GM18861 (cell line): ENCODE measurements at regions not wholly inside any gene's neighbourhood (a gene's known extent, or its start where the extent isn't known, plus 50 kb on each side); places are given as distances from the start of the nearest gene placed in this dataset.
"Not testable (repeated sequence)": the region's sequence is repeated elsewhere in the genome, so short reads cannot be mapped to it uniquely, and the experiment has no call there.

Experiments
- ATAC-seq: cut with Tn5 transposase; IDR thresholded peaks from one replicate; pipeline ENCODE4 v1.9.1; 2021; ENCODE audit not compliant: unreplicated experiment

DNA sequence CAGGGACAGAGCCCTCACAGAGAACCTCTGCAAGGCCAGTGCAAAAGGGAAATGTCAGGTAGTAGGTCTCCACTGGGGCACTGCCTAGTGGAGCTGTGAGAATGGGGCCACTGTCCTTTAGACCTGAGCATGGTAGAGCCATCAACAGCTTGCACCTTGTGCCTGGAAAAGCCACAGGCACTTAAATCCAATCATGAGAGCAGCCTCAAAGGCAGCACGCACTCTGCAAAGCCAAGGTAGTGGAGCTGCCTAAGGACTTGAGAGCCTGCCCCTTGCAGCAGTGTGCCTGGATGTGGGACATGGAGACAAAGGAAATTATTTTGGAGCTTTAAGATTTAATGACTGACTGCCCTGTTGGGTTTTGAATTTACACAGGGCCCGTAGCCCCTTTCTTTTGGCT lies 918.5 kb upstream of the POT1 start:
- ATAC-seq: no peak

DNA sequence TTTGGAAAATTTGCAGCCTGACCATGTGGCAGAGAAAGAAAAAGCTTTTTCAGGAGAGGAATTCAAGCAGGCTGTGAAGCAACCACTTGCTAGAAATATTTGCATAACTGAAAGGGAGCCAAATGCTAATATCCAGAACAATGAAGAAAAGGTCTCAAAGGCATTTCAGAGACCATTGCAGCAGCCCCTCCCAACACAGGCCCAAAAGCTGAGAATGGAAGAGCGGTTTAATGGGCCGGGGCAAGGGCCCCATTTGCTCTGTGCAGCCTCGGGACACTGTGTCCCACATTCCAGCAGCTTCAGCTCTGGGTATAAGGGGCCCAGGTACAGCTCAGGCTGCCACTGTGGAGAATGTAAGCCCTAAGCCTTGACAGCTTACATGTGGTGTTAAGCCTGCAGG lies 918.1 kb upstream of the POT1 start:
- ATAC-seq: no peak

DNA sequence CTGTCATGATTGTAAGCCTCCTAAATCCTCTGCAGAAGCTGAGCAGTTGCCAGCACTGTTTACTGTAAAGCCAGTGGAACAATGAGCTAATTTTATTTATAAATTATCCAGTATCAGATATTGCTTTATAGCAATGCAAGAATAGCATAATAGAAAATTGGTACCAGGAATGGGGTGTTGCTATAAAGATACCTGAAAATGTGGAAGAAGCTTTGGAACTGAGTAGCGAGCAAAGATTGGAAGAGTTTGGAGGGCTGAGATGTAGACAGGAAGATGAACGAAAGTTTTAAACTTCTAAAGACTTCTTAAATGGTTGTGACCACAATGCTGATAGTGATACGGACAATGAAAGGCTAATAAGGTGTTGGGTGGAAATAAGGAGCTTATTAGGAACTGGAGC lies 917.4 kb upstream of the POT1 start:
- no peak for ATAC-seq

DNA sequence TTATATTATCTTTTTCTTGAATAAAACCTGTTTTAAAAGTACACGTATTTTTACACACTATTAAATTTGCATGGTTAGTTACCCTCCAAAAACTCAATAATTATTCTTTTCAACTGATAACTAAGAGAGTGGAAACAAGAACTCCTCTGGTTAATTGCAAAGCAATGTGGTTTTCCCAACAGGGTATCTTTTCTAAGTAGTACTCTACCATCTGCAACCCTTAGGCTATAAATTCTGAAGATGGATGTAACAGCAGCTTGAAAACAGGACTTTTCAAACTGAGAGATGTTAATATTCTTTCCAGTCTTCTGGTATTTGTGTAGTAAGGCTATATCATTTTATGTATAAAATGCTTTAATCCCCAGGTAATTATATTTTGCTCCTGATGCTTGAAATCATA lies 916.1 kb upstream of the POT1 start:
- ATAC-seq: no peak

DNA sequence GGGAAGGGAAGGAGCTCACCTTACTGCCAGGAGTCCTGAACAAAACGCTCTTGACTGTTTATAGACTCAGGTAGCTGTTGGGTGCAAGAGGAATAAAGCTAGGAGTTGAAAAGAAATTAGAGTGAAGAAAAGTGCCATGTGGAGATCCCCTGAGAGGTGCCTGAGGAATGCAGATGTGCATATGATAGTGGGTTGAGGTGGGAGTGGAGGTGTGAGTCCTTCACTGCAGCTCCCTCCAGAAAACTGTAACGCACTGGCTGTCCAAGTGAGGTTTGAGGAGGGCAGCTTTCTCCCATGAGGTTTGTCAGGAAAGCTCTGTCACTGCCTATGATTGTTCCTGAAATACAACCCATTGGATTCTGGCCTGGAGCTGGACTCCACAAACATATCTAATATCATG lies 904.8 kb upstream of the POT1 start:
- ATAC-seq: no peak

DNA sequence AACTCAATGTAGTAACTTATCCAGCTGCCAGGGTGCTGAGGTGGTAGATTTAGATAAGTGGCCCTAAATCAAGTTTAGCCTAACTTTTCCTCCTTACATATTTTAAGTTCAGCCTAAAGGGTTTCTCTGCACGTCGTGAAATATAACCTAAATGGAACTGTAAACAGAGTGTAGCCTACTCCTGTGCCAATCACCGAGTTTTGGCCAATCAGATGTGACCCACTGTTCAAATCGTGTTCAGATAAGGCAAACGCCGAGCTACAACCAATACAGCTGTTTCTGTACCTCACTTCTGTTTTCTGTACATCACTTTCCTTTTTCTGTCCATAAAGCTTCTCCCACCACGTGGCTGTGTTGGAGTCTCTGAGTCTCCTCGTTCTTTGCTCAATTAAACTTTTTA lies 904.2 kb upstream of the POT1 start:
- ATAC-seq: no peak

DNA sequence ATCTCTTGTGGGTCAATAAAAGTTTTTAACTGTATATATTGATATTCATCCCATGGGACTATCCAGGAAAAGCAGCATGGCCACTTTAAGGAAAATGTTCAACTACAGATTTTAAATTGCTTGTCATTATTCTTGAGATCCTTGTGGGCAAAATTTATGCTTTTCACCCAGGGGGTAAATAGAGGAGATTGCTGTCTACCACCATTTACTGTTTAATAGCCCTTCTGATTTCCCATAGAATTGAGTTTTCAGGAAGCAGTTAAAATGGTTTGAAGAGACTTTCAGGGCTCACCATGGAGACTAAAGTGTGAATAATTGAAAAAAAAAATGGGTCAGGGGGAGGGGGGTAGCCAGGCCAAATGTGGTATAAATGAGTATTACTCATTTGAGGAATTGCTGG lies 901.1 kb upstream of the POT1 start:
- ATAC-seq: no peak

DNA sequence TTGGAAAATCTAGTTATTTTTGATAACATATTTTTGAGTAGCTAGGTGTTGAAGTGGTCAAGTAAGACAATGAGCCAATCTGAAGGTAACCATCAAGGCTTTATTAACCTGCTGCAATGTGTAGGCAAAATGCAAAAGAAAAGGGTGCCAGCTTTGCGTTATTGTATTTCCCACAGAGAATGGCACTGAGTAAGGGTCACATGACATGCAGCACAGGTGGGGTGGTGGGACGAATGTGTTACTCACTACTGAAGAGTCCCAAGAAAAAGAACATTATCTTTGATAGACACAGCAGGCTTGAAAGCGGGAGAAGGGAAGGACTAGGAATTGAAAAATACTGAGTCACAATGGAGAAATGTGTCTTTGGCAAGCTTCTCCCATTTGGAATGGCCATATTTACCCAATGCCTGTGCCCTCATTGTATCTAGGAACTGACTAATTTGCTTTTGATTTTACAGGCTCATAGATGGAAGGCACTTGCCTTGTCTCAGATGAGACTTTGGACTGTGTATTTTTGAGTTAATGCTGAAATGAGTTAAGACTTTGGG lies 898.6 kb upstream of the POT1 start:
- no peak for ATAC-seq

DNA sequence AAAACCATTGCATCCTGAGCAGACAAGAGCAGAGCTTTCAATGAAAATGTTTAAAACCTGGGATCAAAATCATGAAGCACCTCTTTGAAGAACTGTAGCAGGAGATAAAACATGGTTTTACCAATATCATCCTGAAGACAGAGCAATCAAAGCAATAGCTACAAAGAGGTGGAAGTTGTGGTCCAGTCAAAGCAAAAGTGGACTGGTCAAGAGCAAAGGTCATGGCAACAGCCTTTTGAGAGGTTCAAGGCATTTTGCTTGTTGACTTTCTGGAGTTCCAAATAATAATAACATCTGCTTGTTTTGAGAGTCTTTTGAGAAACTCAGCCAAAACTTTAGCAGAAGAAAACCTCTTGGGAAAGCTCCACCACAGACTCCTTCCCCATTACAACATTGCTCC lies 893.9 kb upstream of the POT1 start:
- ATAC-seq: no peak

DNA sequence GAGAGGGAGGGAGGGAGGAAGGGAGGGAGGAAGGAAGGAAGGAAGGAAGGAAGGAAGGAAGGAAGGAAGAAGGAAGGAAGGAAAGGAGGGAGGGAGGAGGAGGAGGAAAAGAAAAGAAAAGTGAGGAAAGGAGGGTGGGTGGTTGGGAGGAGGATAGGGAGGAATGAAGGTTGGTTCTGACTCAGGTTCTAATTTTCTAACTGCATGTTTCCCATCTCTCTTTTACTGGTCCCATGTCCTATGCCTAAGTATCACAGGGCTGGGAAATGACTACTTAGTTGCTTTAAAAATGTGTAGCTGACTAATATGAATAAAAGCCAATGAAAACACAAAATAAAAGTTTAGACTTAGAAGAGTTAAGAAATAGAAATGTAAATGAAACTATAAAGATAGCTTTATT lies 890.9 kb upstream of the POT1 start:
- ATAC-seq: no peak

DNA sequence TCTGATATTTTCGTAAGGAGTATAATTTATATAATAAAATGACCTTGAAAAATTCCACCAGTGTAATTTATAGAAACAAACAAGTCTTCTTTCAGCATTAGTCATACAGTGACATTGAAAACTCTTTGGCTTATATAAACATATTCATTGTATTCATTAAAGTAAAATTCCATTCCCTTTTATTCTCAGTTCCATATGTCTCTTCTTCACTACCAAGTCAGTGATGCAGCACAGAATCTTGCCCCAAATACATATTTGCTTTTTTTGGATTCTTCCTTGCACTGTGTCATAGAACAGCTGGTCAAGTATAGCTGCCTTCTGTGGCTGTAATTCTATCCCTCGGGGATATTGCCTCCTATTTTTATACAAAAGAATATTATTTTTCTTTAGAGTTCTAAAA lies 884.5 kb upstream of the POT1 start:
- no peak for ATAC-seq

DNA sequence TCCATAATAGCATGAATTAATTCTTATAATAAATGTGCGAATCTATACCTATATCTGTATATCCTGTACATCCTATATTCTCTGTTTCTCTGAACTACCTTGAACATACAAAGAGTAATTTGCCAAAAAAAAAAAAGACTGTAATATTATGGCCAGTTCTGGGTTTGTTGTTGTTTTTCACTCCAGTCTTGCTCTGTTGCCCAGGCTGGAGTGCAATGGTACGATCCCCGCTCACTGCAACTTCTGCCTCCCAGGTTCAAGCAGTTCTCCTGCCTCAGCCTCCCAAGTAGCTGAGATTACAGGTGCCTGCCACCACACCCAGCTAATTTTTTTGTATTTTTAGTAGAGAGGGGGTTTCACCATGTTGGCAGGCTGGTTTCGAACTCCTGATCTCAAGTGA lies 876.9 kb upstream of the POT1 start:
- not testable (repeated sequence) for ATAC-seq

DNA sequence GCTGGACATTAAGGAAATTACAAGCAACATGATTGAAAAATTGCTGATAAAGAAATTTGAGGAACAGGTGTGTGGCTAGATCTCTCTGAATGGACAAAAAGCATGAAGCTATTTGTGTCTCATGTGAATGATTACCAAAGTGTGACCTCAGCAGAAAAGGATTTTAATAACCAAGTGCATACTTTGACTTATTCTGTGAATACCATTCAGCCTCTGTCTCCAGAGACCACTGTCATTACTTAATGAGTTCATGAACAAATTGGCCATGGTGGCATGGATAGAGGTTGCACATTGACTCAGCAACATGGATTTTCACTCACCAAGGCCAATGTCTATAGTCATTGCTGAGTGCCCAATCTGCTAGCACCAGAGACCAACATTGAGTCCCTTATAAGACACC lies 874.6 kb upstream of the POT1 start:
- no peak for ATAC-seq

DNA sequence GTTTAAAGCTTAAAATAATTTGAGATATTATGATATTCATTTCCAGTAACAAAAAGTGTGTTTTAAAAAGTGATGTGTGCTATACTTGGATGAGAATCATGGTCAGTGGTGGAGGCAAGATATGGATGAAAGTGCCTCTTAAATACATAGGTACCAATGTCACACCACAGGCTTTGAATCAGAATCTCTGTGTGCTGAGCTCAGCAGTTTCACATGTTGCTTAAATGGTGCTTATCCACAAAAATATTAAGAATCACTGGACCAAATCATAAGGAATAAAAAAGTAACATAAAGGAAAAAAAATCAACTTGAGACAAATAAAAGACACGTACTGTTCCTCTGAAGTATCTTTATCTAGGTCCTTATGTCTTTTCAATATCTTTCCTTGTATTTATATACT lies 850.5 kb upstream of the POT1 start:
- no peak for ATAC-seq

DNA sequence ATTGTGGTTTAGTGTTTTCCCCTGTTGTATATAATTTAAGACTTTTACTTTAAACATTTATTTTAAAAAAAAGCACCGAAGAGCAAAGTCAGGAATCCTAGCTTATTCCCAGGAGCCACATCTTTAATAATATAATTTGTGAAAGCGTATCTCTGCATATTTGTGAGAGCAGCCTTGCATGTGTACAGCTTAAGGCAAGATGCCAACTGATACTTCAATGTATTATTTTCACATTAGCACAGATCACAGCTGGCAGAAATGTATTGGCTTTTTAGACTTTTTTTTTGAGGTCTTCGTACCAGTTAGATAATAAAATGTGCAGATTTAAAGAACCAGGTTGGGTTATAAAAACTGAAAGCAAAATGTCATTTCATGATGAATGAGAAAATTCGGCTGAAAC lies 845.7 kb upstream of the POT1 start:
- ATAC-seq: no peak

DNA sequence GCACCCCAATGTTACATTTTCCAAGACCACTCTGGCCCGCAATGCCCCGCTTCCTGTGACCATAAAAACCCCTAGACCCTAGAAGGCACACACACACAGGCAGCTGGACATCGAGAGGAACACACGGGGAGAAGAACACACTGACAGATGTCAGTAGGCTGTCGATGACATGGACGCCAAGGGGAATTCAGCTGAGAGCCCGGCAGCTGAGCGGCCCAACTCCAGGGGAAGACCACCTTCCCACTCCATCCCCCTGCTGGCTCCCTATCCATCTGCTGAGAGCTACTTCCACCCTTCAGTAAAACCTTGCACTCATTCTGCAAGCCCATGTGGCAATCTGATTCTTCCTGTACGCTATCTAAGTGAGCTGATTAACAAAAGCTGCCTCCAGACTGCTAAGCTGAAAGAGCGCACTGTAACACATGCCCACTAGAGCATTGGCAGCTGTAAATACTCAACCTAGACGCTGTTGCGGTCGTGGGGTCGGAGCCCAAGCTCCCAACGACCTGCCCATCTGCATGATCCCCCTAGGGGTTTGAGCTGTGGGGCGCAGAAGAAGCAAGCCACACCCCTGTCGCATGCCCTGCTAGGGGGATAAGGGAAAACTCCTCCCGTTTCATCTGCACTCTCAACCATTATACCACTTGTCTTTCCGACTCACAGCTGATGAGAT lies 843.6 kb upstream of the POT1 start:
- no peak for ATAC-seq

DNA sequence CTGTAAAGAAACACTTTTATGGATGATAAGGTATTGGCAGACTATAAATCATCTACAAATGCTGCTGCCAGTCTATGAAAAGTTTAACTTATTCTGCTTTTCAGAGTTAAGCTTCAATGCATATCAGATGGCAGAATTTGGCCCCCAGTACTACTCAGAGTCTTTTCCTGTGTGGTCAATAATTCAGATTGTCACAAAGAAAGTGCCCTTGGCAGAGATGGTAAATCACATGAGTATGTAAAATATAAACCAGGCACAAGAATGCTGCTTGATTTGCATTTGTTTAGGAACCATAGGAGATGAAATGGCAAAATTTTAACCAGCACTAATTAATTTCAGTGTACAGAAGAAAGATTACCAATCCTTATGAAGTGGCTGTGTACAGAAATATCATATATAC lies 818.3 kb upstream of the POT1 start:
- ATAC-seq: no peak

DNA sequence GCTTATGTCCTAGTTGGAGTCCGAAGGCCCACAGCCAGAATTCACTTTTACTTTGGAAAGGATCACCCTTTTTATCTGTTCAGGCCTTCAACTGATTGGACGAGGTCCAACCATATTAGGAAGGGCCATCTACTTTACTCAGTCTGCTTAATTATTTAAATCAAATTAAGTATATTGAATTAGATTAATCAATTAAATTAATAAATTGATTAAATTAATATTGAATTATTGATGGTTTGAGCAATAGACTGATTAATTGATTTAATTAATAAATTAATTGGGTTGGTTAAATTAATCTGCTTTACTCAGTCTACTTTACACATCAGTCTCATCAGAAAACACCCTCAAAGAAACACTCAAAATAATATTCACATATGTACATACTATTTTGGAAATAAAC lies 816.9 kb upstream of the POT1 start:
- ATAC-seq: no peak

DNA sequence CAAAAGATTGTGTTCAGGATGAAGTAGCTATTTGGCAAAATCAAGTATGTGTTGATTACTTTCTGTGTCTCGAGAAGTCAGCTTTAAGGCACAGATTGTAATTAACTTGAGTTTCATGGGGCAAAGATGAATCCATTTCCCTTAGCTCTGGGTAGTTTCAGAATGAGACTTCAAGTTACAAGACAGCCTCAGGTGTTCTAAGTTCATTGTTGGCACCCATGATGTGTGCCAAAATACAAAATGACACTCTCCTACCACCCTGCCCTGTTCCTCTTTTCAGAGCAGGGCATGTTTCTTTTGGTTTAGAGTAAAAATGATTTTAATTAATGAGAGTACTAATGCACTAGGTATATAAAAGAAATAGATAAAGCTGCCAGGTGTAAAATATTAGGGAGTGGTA lies 797.6 kb upstream of the POT1 start:
- no peak for ATAC-seq

DNA sequence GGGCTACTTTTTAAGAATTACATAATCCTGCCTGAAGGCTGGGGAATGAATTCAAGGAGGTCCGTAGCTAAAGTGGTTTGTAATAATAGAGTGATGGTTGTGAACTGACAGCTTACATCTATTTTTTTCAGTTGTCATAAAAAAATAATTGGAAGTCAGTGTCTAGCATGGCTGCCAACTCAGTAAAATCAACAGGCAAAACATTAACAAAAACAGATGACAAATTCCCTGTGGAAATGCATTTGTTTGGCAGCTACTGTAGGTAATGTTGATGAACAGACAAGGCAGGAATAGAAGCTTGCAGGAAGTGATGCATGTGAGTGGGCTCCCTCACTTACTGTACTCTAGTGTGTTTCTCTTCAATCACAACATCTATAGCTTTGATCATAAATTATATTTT lies 766.0 kb upstream of the POT1 start:
- ATAC-seq: no peak

DNA sequence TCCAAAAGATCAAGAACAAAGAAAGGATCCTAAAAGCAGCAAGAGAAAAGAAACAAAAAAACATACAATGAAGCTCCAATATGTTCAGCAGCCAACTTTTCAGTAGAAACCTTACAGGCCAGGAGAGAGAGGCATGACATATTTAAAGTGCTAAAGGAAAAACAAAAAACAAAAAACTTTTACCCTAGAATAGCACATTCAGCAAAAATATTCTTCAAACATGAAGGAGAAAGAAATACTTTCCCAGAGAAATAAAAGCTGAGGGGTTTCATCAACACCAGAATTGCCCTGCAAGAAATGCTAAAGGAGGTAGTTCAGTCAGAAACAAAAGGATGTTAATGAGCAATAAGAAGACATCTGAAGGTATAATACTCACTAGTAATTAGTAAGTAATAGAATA lies 753.5 kb upstream of the POT1 start:
- ATAC-seq: no peak

DNA sequence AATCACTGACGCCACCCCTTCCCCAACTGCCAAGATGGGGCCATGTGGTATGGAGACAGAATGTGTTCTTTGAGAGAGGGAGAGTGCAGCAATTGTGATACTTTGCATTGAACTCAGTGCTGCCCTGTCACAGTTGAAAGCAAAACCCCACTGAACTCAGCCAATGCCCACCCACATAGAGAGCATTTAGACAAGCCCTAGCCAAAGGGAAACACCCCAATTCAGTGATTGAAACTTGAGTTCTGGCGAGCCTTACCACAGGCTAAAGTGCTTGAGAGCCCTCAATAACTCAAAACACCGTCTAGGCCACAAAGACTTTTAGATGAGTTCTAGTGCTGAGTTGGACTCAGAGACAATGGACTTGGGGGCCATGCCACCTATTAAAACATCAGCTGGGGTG lies 751.9 kb upstream of the POT1 start:
- no peak for ATAC-seq

DNA sequence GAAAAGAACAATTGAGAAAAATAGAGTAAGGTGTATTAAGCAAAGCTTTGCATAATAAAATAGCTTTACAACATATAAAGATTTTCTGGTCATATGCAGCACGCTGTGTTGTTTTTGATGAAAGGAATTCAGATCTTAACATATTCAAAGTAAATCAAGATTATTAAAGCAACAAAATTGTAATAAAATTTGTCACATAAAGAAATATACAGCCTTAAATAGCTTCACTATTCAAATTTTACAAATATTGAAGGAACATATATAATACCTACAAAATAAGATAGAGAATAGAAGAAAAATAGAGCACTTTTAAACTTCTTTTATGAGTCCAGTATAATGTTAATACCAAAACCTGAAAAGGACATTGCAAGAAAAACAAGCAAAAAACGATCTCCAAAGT lies 749.1 kb upstream of the POT1 start:
- ATAC-seq: no peak
